NCI-H1417 treated with DMSO at 0.1 percent for 48 hours (cell line): ENCODE measurements at regions not wholly inside any gene's neighbourhood (a gene's known extent, or its start where the extent isn't known, plus 50 kb on each side); places are given as distances from the start of the nearest gene placed in this dataset.
"Not testable (repeated sequence)": the region's sequence is repeated elsewhere in the genome, so short reads cannot be mapped to it uniquely, and the experiment has no call there.

Source experiments
- DNase-seq: peaks from one replicate; lab custom pipeline; 2025; lab: John Stamatoyannopoulos, UW

GRCh38 chr7:96770758-96771157 is 61.1 kb upstream of the SEM1 start:
- no peak for DNase-seq

- DNase-seq: no peak
These were observed 62.6 kb upstream of the SEM1 start for GRCh38 chr7:96772139-96772694.

- no peak for DNase-seq
These were observed 63.8 kb upstream of the SEM1 start for GRCh38 chr7:96773483-96773882.

DNA sequence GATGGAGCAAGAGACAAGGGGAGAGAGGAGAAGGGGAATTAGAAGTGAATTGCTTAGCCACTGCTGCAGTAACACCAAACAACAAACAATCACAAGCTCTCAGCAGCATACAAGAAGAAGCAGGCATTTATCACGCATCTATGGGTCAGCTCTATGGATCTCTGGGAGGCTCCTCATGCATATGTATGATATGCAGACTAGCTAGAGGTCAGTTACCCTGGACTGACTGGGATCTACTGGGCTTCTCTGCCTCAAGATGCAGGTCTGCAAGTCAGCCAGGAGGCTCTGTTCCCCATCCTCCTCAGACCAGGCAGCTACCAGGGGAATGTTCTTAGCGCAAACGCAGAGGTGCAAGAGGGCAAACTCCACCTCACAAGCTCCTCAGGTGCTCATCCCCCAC is 64.7 kb upstream of the SEM1 start:
- DNase-seq: no peak

- no peak for DNase-seq
These were observed 65.4 kb upstream of the SEM1 start for GRCh38 chr7:96775046-96775445.

GRCh38 chr7:96778263-96778662 is 68.6 kb upstream of the SEM1 start:
- no peak for DNase-seq

DNA sequence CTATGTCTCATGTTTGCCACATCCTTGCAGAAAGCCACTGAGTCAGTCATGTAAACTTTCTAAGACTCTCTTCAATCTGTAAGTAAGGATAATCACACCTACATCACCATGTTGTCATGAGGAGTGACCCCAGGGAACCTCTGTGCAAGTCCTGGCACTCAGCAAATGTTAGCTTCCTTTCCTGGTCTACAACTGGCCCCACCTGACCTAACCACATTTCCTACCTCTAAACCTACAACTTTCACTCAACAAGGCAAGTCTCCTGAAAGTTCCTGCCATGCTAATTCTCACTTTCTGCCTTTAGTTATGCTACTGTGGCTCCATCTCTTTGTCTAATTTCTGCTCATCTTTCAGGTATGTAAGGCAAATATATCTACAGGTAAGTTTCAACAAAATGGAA is 72.3 kb upstream of the SEM1 start:
- DNase-seq: no peak

GRCh38 chr7:96782686-96783298 is 73.1 kb upstream of the SEM1 start:
- DNase-seq: not testable (repeated sequence)

DNA sequence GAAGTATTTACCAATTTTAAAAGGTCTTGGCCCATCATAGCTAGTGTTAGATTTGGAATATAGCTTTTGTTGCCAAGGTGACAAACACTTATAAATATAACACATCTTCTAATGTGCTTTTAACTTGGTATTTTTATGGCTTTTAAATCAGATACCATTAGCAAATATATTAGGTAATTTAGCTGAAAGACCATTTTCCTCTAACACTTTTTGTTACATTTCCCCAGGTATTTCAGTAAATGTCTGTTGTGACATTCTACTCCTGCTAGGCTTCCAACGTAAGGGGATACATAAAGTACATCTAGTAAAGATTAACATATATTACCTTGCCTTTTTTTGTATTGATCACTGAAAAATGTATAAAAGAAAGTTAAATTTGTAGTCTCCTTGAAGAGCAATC is 75.0 kb upstream of the SEM1 start:
- no peak for DNase-seq

DNA sequence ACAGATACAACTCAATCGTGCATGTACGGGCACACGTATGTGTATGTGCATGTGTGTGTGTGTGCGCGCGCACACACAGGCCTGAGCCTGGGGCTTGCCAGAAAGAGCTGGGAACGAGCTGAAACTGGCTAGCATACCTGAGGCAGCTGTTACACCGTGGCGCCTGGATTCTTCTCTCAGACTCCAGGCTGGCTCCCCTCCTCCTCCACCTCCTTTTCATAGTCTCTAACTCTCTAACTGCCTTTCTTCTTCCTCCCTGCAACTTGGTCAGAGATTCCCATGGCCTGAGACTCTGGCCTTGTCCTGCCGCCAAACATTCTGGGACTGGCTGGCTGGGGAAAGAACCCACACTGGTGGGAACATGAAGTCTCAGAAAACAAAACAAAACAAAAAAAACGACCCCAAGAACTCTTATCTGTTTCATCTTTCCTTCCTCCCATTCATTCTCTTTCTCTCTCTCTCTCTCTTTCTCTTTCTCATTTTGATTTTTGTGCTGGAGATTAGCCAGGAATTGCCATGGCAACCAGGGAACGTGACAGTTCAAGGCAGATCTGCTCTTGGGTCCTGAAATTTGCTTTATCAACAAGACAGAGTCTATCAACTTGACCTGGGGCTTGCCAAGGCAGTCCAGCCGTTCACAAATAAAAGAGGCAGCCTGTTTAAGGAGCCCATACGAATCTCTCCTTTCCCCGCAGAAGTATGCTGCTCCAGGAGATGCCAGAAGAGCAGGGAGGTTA is 76.8 kb upstream of the SEM1 start:
- DNase-seq: no peak

- no peak for DNase-seq
These were observed 77.4 kb upstream of the SEM1 start for GRCh38 chr7:96786998-96787395.

- DNase-seq: no peak
These were observed 80.3 kb upstream of the SEM1 start for GRCh38 chr7:96789914-96790313.

- no peak for DNase-seq
These were observed 82.5 kb upstream of the SEM1 start for GRCh38 chr7:96792115-96792514.

- DNase-seq: no peak
These were observed 84.4 kb upstream of the SEM1 start for GRCh38 chr7:96794063-96794462.

- no peak for DNase-seq
These were observed 90.5 kb upstream of the SEM1 start for GRCh38 chr7:96800122-96800521.

DNA sequence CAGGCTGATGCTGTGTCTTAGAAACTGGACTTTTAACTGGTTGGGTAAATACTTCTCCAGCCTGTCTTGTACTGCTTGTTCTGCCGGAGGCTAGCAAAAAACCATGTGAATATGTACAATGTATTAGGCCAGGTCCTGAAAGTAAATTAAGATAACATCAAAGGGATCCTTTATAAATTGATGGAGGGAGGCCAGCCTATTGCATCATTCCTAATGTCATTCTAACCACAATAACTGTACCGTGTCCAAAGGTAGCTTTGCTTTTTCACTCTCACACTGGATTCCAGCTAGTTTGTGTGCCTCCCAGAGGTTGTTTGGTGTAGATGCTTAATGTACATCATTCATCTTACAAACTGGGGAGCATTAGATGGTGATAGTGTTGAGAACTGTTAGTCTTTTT is 91.2 kb upstream of the SEM1 start:
- no peak for DNase-seq

DNA sequence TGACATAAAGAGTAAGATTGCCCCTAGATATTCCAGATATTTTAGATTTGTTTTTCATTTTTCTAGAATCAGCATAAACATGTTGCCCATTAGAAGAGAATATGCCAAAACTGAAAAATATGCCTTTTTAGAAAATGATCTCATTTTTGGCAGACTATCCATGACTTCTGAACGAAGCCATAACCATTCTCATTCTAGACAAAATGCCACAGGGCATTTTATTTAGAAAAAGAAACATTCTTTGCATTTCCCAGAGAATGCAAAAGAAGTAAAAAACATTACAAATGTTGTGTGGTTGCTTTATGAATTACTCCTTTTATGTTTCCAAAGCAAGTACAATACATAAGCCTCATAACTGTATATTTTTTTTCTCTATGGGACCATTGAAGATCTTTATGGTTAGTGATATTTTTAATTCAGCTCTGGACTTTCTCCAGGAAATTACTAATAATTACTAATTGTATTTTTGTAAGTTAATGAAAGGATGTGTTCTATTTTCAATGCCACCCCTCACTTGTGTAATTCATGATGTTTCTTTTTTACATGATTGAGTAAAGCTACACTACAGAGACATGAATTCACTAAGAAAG is 109.6 kb upstream of the SEM1 start:
- DNase-seq: no peak

DNA sequence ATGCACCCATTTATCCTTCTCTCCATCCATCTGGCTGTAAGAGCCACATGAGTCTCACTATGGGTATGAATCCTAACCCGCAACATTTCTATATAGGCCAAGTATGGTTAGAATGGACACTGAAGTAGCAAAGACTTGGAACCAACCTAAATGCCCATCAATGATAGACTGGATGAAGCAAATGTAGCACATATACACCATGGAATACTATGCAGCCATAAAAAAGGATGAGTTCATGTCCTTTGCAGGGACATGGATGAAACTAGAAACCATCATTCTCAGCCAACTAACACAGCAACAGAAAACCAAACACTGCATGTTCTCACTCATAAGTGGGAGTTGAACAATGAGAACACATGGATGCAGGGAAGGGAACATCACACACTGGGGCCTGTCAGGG is 111.5 kb upstream of the SEM1 start:
- DNase-seq: not testable (repeated sequence)

- no peak for DNase-seq
These were observed 113.2 kb upstream of the SEM1 start for GRCh38 chr7:96822824-96823223.

DNA sequence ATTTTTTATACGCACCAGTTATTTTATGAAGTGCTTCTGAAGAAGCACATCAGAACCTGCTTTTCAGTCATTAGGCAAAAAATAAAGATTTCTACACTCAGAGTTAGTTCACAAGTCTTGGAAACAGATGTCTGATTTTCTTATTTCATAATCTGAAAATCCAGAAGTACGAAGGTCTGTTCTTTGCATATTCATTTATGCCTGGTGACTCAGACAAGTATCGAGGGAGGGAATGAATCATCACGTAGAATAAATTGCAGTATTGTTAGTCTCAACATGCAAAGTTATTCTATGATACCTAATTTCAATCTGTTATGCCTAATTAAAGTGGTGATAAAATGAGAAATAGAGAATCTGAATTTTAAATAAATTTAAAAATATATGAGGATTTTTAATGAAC is 113.6 kb upstream of the SEM1 start:
- DNase-seq: no peak

DNA sequence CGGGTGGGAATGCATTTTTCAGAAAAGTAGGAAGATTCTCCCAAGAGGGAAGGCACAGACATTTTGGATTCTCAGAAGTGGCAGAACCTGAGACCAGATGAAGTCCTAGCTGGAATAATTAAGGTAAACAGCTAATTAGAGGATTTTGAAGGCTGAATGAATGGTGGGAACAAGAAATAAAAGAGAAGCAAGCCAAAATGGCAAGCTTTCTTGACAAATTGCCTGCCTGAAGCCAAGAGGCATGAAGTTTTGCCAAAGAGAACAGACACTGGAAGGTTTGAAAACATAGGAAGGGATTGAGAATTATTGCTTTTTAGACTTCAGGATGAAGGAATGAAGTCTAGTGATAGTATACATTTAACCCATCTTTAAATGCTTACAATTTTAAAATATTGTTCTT is 115.0 kb upstream of the SEM1 start:
- no peak for DNase-seq

- DNase-seq: no peak
These were observed 115.6 kb upstream of the SEM1 start for GRCh38 chr7:96825285-96825684.

DNA sequence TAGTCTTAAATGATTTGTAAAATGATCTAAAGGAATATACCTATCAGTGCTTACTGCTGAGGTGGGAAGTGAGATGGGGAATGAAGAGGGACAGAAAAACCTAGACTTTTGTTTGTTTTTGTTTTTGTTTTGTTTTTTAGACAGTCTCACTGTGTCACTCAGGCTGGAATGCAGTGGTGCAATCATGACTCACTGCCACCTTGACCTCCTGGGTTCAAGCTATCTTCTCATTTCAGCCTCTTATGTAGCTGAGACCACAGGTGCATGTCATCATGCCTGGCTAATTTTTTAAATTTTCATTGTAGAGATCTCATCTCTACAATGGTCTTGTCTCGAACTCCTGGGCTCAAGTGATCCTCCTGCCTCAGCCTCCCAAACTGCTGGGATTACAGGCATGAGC is 116.4 kb upstream of the SEM1 start:
- DNase-seq: no peak
